ENCODE measurements at regions not wholly inside any gene's neighbourhood (a gene's known extent, or its start where the extent isn't known, plus 50 kb on each side); places are given as distances from the start of the nearest gene placed in this dataset.

- TF ChIP-seq CTCF (conservative IDR thresholded peaks at IDR 0.05 in 1 of 2, IDR thresholded peaks at IDR 0.05 in 1 of 2; ENCODE audit: low read depth in 1 of 2, low read length in 2 of 2) (no peak), EZH2 (IDR thresholded peaks at IDR 0.05; ENCODE audit: low read length, missing control alignments) (no peak)
Observed at GRCh38 chr4:31234494-31234893, 514.3 kb downstream of the PCDH7 start.

Measured in fibroblast of lung (primary cell).